HCT116 (cell line): ENCODE measurements at regions not wholly inside any gene's neighbourhood (a gene's known extent, or its start where the extent isn't known, plus 50 kb on each side); places are given as distances from the start of the nearest gene placed in this dataset.

Experiments used
- ATAC-seq: fragments of 200-7000 bp; cut with Tn5 transposase; 2 replicates; pipeline ENCODE4 v1.9.1; 2020; ENCODE audit warnings: mild to moderate bottlenecking, moderate library complexity
- BruUV-seq: library from RNA; stranded (reverse); fragments of 400-500 nt; replicated peaks from 2 replicates; lab custom pipeline; 2021; lab: Mats Ljungman, UMichigan
- CTCF ChIA-PET: fragments of 300-600 bp; sonication (Branson Sonifier 250); formaldehyde crosslinking; loops from one replicate; lab custom pipeline; 2021; ENCODE audit warnings: antibody characterized with exemption; lab: Charles Lee
- POLR2A ChIA-PET: fragments of 300-600, 350-600 bp; sonication (Branson Sonifier 250); formaldehyde crosslinking; loops from one replicate; lab custom pipeline; 2021; ENCODE audit warnings: antibody characterized with exemption; lab: Charles Lee
- RAD21 ChIA-PET, 2 experiments: fragments of 300-600 bp; sonication (Branson Sonifier 250); formaldehyde crosslinking; loops; one replicate each; lab custom pipeline; 2023; ENCODE audit warnings: low total read pairs in 2 of 2; ENCODE audit not compliant: uncharacterized antibody in 2 of 2, unreplicated experiment in 2 of 2, low non-redundant PET in 1 of 2; lab: Charles Lee
- DNase-seq: peaks from one replicate; pipeline ENCODE4 v3.0.0-alpha.2; 2010; ENCODE audit warnings: low read depth, low spot score
- H2AFZ ChIP-seq: fragments of 200-600 bp; shearing (Covaris generic), sonication (generic); 2 replicates; pipeline ENCODE4 v1.6.1; 2017; ENCODE audit warnings: low read depth, mixed run types, mixed read lengths, antibody characterized with exemption, low read length; ENCODE audit not compliant: poor library complexity, severe bottlenecking
- H3K27ac ChIP-seq: 2 replicates; pipeline ENCODE4 v1.5.1; 2012; ENCODE audit warnings: low read depth, low read length
- H3K27me3 ChIP-seq: fragments of 200-600 bp; sonication (generic); 2 replicates; pipeline ENCODE4 v1.6.1; 2016; ENCODE audit warnings: mixed run types, low read length, mixed read lengths; ENCODE audit not compliant: insufficient read depth
- H3K36me3 ChIP-seq, 2 experiments: fragments of 200-500 bp in 1 of 2; fragments of 200-600 bp in 1 of 2; sonication (Bioruptor generic) in 1 of 2; sonication (generic) in 1 of 2; 2 replicates each; pipeline versions ENCODE4 v1.5.1 to v1.6.1; 2014 to 2016; ENCODE audit warnings: low read length in 2 of 2, inconsistent platforms in 1 of 2, mixed read lengths in 1 of 2, mixed run types in 1 of 2; ENCODE audit not compliant: insufficient read depth in 2 of 2, control insufficient read depth in 1 of 2
- H3K4me1 ChIP-seq, 2 experiments: fragments of 200-600 bp in 1 of 2; sonication (generic) in 1 of 2; 2 replicates each; pipeline versions ENCODE4 v1.5.1 to v1.6.1; 2012 to 2017; ENCODE audit warnings: low read length in 2 of 2, inconsistent platforms in 1 of 2, mild to moderate bottlenecking in 1 of 2, mixed read lengths in 1 of 2, mixed run types in 1 of 2, moderate library complexity in 1 of 2; ENCODE audit not compliant: insufficient read depth in 2 of 2, control insufficient read depth in 1 of 2
- H3K4me2 ChIP-seq: fragments of 200-600 bp; sonication (generic); 2 replicates; pipeline ENCODE4 v1.6.1; 2017; ENCODE audit warnings: mixed run types, low read length, mixed read lengths
- H3K4me3 ChIP-seq, 2 experiments: fragments of 200-600 bp in 1 of 2; sonication (generic) in 1 of 2; replicated peaks in 1 of 2; 2 replicates each; pipeline ENCODE4 v1.5.1; 2011 to 2016; ENCODE audit warnings: low read length in 2 of 2, control low read depth in 1 of 2, low read depth in 1 of 2, mild to moderate bottlenecking in 1 of 2, mixed read lengths in 1 of 2, mixed run types in 1 of 2
- H3K79me2 ChIP-seq: fragments of 200-600 bp; sonication (generic); 2 replicates; pipeline ENCODE4 v1.6.1; 2017; ENCODE audit warnings: mild to moderate bottlenecking, mixed run types, low read length, moderate library complexity, mixed read lengths; ENCODE audit not compliant: insufficient read depth
- H3K9ac ChIP-seq: fragments of 200-600 bp; sonication (generic); 2 replicates; pipeline ENCODE4 v1.6.1; 2016; ENCODE audit warnings: low read length, mixed read lengths
- H3K9me2 ChIP-seq: fragments of 200-600 bp; sonication (generic), shearing (Covaris generic); 2 replicates; pipeline ENCODE4 v1.6.1; 2017; ENCODE audit warnings: mixed run types, mild to moderate bottlenecking, moderate library complexity; ENCODE audit not compliant: insufficient read depth
- H3K9me3 ChIP-seq, 2 experiments: fragments of 200-500 bp in 1 of 2; fragments of 200-600 bp in 1 of 2; sonication (Bioruptor generic) in 1 of 2; sonication (generic) in 1 of 2; 2 replicates each; pipeline ENCODE4 v1.6.1; 2014 to 2017; ENCODE audit warnings: low read length in 2 of 2, mixed read lengths in 2 of 2, inconsistent platforms in 1 of 2, low read depth in 1 of 2, mild to moderate bottlenecking in 1 of 2, mixed run types in 1 of 2, moderate library complexity in 1 of 2; ENCODE audit not compliant: control insufficient read depth in 1 of 2, insufficient read depth in 1 of 2
- H4K20me1 ChIP-seq: fragments of 200-600 bp; sonication (generic), shearing (Covaris generic); 2 replicates; pipeline ENCODE4 v1.6.1; 2017; ENCODE audit warnings: mixed run types, mild to moderate bottlenecking, moderate library complexity; ENCODE audit not compliant: insufficient read depth
- CBX3 ChIP-seq: IDR thresholded peaks from 2 replicates; pipeline ENCODE4 v1.6.1; 2012; ENCODE audit warnings: low read depth
- CEBPB ChIP-seq: IDR thresholded peaks from 2 replicates; pipeline ENCODE4 v1.6.1; 2012; ENCODE audit warnings: low read depth
- EGR1 ChIP-seq: IDR thresholded peaks from 2 replicates; pipeline ENCODE4 v1.6.1; 2012; ENCODE audit warnings: low read depth
- ELF1 ChIP-seq: IDR thresholded peaks from 2 replicates; pipeline ENCODE4 v1.6.1; 2012; ENCODE audit warnings: low read depth, borderline replicate concordance
- EZH2 ChIP-seq: fragments of 200-600 bp; sonication (generic); IDR thresholded peaks from 2 replicates; pipeline ENCODE4 v1.6.1; 2017; ENCODE audit warnings: antibody characterized with exemption, mixed run types
- EZH2phosphoT487 ChIP-seq: fragments of 200-600 bp; IDR thresholded peaks from 2 replicates; pipeline ENCODE4 v1.6.1; 2018; ENCODE audit warnings: antibody characterized with exemption, borderline replicate concordance
- FOSL1 ChIP-seq: IDR thresholded peaks from 2 replicates; pipeline ENCODE4 v1.6.1; 2012; ENCODE audit warnings: low read depth
- JUND ChIP-seq: IDR thresholded peaks from 2 replicates; pipeline ENCODE4 v1.6.1; 2012
- RAD21 ChIP-seq: IDR thresholded peaks from 2 replicates; pipeline ENCODE4 v1.6.1; 2012; ENCODE audit warnings: low read depth, mild to moderate bottlenecking
- SIN3A ChIP-seq: IDR thresholded peaks from 2 replicates; pipeline ENCODE4 v1.6.1; 2012; ENCODE audit warnings: low read depth
- SRF ChIP-seq: IDR thresholded peaks from 2 replicates; pipeline ENCODE4 v1.6.1; 2012; ENCODE audit warnings: low read depth
- TCF7L2 ChIP-seq: IDR thresholded peaks from 2 replicates; pipeline ENCODE4 v1.7.0; 2011; ENCODE audit warnings: borderline replicate concordance, inconsistent platforms; ENCODE audit not compliant: insufficient read depth, insufficient read length; ENCODE audit errors: extremely low read depth
- ZNF274 ChIP-seq: fragments of 200-500 bp; sonication (Bioruptor generic); IDR thresholded peaks from 2 replicates; pipeline ENCODE4 v1.6.1; 2014; ENCODE audit warnings: mild to moderate bottlenecking, low read depth, low read length, inconsistent platforms
- intact Hi-C: fragments of 100-400 bp; cut with micrococcal nuclease; formaldehyde crosslinking; loops from 2 replicates; pipeline ENCODE4 v1.10.0; 2022
- TF ChIP-seq, protein P1 (sequence below): IDR thresholded peaks from 2 replicates; pipeline ENCODE4 v1.6.1; 2012
- TF ChIP-seq, protein P2 (sequence below): IDR thresholded peaks from 2 replicates; pipeline ENCODE4 v1.6.1; 2012; ENCODE audit warnings: low read depth
- TF ChIP-seq, protein P3 (sequence below), 3 experiments: fragments of 200-600 bp in 1 of 3; sonication (generic) in 1 of 3; IDR thresholded peaks in 2 of 3; conservative IDR thresholded peaks in 1 of 3; 2 replicates each; pipeline ENCODE4 v1.5.1; 2012 to 2017; ENCODE audit warnings: low read depth in 2 of 3, low read length in 2 of 3, antibody characterized with exemption in 1 of 3, borderline replicate concordance in 1 of 3, control low read depth in 1 of 3, mild to moderate bottlenecking in 1 of 3, mixed read lengths in 1 of 3, mixed run types in 1 of 3, moderate library complexity in 1 of 3; ENCODE audit not compliant: insufficient read depth in 1 of 3
- TF ChIP-seq, protein P4 (sequence below): IDR thresholded peaks from 2 replicates; pipeline ENCODE4 v1.6.1; 2011; ENCODE audit warnings: mild to moderate bottlenecking, low read length, moderate library complexity; ENCODE audit not compliant: insufficient replicate concordance; ENCODE audit errors: extremely low read depth

DNA sequence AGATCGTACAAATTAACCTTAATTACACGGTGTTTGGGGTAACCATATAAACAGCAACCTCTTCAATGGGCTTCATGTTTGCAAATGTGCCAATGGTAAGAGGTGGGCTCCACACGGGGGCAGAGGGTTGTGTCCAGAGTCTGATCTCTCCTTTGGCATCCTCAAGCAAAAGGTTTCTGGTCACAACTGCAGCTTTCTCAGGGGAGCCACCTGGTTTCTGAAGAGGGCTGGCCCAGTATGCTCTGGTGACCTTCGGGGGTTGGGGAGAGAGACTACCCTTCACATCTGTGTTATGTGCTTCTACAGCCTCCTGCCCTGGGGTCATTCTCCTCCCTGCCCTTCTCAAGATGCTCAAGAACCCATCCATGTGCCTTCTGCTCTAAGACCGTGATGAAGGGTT is 259.6 kb downstream of the CRLF2 start:
- POLR2A ChIA-PET, result no interaction called here
- Histone ChIP-seq H3K9ac (no peak overlapping the region), H4K20me1 (no peaks in the 10 kb centered on the region), H3K27me3 (no peaks in the 10 kb centered on the region; the same call in 1 of the 2 replicates), H3K4me3 (no peak overlapping the region), H3K36me3 (no peaks in the 10 kb centered on the region), H3K9me2 (no peaks in the 10 kb centered on the region), H3K9me3 (no peaks in the 10 kb centered on the region), H3K4me1 (no peaks in the 10 kb centered on the region), H3K27ac (no peak overlapping the region), H3K79me2 (no peaks in the 10 kb centered on the region), H3K4me2 (no peak overlapping the region), H2AFZ (no peak overlapping the region)
- intact Hi-C loops, result no loop called here
- RAD21 ChIA-PET, result no interaction called here
- ATAC-seq (no peak), DNase-seq (no peak)
- TF ChIP-seq, protein P1, sequence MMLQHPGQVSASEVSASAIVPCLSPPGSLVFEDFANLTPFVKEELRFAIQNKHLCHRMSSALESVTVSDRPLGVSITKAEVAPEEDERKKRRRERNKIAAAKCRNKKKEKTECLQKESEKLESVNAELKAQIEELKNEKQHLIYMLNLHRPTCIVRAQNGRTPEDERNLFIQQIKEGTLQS, result no peak
- TF ChIP-seq CEBPB (no peak), EZH2 (no peak), ELF1 (no peak), JUND (no peak), SIN3A (no peak), TCF7L2 (no peak), CBX3 (no peak), ZNF274 (no peak), EGR1 (no peak), RAD21 (no peak), SRF (no peak), FOSL1 (no peak), EZH2phosphoT487 (no peak)
- TF ChIP-seq, protein P2, sequence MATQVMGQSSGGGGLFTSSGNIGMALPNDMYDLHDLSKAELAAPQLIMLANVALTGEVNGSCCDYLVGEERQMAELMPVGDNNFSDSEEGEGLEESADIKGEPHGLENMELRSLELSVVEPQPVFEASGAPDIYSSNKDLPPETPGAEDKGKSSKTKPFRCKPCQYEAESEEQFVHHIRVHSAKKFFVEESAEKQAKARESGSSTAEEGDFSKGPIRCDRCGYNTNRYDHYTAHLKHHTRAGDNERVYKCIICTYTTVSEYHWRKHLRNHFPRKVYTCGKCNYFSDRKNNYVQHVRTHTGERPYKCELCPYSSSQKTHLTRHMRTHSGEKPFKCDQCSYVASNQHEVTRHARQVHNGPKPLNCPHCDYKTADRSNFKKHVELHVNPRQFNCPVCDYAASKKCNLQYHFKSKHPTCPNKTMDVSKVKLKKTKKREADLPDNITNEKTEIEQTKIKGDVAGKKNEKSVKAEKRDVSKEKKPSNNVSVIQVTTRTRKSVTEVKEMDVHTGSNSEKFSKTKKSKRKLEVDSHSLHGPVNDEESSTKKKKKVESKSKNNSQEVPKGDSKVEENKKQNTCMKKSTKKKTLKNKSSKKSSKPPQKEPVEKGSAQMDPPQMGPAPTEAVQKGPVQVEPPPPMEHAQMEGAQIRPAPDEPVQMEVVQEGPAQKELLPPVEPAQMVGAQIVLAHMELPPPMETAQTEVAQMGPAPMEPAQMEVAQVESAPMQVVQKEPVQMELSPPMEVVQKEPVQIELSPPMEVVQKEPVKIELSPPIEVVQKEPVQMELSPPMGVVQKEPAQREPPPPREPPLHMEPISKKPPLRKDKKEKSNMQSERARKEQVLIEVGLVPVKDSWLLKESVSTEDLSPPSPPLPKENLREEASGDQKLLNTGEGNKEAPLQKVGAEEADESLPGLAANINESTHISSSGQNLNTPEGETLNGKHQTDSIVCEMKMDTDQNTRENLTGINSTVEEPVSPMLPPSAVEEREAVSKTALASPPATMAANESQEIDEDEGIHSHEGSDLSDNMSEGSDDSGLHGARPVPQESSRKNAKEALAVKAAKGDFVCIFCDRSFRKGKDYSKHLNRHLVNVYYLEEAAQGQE, result no peak
- TF ChIP-seq, protein P3, sequence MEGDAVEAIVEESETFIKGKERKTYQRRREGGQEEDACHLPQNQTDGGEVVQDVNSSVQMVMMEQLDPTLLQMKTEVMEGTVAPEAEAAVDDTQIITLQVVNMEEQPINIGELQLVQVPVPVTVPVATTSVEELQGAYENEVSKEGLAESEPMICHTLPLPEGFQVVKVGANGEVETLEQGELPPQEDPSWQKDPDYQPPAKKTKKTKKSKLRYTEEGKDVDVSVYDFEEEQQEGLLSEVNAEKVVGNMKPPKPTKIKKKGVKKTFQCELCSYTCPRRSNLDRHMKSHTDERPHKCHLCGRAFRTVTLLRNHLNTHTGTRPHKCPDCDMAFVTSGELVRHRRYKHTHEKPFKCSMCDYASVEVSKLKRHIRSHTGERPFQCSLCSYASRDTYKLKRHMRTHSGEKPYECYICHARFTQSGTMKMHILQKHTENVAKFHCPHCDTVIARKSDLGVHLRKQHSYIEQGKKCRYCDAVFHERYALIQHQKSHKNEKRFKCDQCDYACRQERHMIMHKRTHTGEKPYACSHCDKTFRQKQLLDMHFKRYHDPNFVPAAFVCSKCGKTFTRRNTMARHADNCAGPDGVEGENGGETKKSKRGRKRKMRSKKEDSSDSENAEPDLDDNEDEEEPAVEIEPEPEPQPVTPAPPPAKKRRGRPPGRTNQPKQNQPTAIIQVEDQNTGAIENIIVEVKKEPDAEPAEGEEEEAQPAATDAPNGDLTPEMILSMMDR (IDR thresholded peaks at IDR 0.05 in 2 of 3, conservative IDR thresholded peaks at IDR 0.05 in 1 of 3; ENCODE audit: borderline replicate concordance in 1 of 3, insufficient read depth in 1 of 3, low read depth in 2 of 3, low read length in 2 of 3), result no peak
- TF ChIP-seq, protein P4, sequence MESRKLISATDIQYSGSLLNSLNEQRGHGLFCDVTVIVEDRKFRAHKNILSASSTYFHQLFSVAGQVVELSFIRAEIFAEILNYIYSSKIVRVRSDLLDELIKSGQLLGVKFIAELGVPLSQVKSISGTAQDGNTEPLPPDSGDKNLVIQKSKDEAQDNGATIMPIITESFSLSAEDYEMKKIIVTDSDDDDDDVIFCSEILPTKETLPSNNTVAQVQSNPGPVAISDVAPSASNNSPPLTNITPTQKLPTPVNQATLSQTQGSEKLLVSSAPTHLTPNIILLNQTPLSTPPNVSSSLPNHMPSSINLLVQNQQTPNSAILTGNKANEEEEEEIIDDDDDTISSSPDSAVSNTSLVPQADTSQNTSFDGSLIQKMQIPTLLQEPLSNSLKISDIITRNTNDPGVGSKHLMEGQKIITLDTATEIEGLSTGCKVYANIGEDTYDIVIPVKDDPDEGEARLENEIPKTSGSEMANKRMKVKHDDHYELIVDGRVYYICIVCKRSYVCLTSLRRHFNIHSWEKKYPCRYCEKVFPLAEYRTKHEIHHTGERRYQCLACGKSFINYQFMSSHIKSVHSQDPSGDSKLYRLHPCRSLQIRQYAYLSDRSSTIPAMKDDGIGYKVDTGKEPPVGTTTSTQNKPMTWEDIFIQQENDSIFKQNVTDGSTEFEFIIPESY, result no peak
- CTCF ChIA-PET, result no interaction called here
- no TSS peak for BruUV-seq
